CD4-positive, alpha-beta T cell (primary cell): ENCODE measurements at regions not wholly inside any gene's neighbourhood (a gene's known extent, or its start where the extent isn't known, plus 50 kb on each side); places are given as distances from the start of the nearest gene placed in this dataset.

Source experiments
- ATAC-seq: fragments of 200-7000 bp; cut with Tn5 transposase; one replicate; pipeline ENCODE4 v1.10.0; 2022; ENCODE audit warnings: mild to moderate bottlenecking; ENCODE audit not compliant: poor library complexity
- CTCF ChIA-PET: fragments of 350-600 bp; sonication (Branson Sonifier 250); formaldehyde crosslinking; loops from one replicate; lab custom pipeline; 2021; ENCODE audit warnings: antibody characterized with exemption, inconsistent platforms; lab: Charles Lee
- POLR2A ChIA-PET: fragments of 350-600 bp; sonication (Branson Sonifier 250); formaldehyde crosslinking; loops from one replicate; lab custom pipeline; 2021; ENCODE audit warnings: antibody characterized with exemption, inconsistent platforms; lab: Charles Lee
- DNase-seq, 14 experiments: peaks; one replicate each; pipeline ENCODE4 v3.0.0-alpha.2; 2013 to 2020; ENCODE audit warnings: mixed read lengths in 2 of 14
- H3K27ac ChIP-seq, 2 donors: one replicate each; pipeline versions ENCODE4 v1.5.1 to v1.7.0; 2013; ENCODE audit warnings: low read length in 2 of 2, low read depth in 1 of 2, mild to moderate bottlenecking in 1 of 2
- H3K27me3 ChIP-seq, 2 experiments: 1 replicate in 1 of 2; 2 replicates in 1 of 2; pipeline versions ENCODE4 v1.6.1 to v1.7.0; 2013; ENCODE audit warnings: low read length in 2 of 2, control low read depth in 1 of 2, mild to moderate bottlenecking in 1 of 2, moderate library complexity in 1 of 2; ENCODE audit not compliant: insufficient read depth in 2 of 2, control insufficient read depth in 1 of 2
- H3K36me3 ChIP-seq: one replicate; pipeline ENCODE4 v1.6.1; 2013; ENCODE audit warnings: low read length, control low read depth; ENCODE audit not compliant: insufficient read depth
- H3K4me1 ChIP-seq: one replicate; pipeline ENCODE4 v1.6.1; 2013; ENCODE audit warnings: low read length, control low read depth; ENCODE audit not compliant: insufficient read depth
- H3K4me3 ChIP-seq: one replicate; pipeline ENCODE4 v1.5.1; 2013; ENCODE audit warnings: mild to moderate bottlenecking, low read length, moderate library complexity
- H3K9me3 ChIP-seq, 2 experiments: 1 replicate in 1 of 2; 2 replicates in 1 of 2; pipeline versions ENCODE4 v1.6.1 to v1.7.0; 2013; ENCODE audit warnings: low read length in 2 of 2, mild to moderate bottlenecking in 2 of 2, control low read depth in 1 of 2, moderate library complexity in 1 of 2; ENCODE audit not compliant: control insufficient read depth in 1 of 2, insufficient read depth in 1 of 2
- H3K27ac Mint-ChIP-seq: one replicate; pipeline ENCODE4 v1.8.0; 2020; ENCODE audit warnings: mixed read lengths
- H3K27me3 Mint-ChIP-seq: one replicate; pipeline ENCODE4 v1.8.0; 2021; ENCODE audit warnings: mixed read lengths
- H3K36me3 Mint-ChIP-seq: one replicate; pipeline ENCODE4 v1.8.0; 2021; ENCODE audit warnings: low read depth, mixed read lengths
- H3K4me1 Mint-ChIP-seq: one replicate; pipeline ENCODE4 v1.8.0; 2021; ENCODE audit warnings: low read depth, mixed read lengths
- H3K4me3 Mint-ChIP-seq: one replicate; pipeline ENCODE4 v1.8.0; 2020; ENCODE audit warnings: mild to moderate bottlenecking, mixed read lengths
- H3K9me3 Mint-ChIP-seq: one replicate; pipeline ENCODE4 v1.8.0; 2020; ENCODE audit warnings: mixed read lengths
- CTCF ChIP-seq: fragments of 200-600 bp; IDR thresholded peaks from one replicate; pipeline ENCODE4 v1.8.0; 2022; ENCODE audit warnings: antibody characterized with exemption, mild to moderate bottlenecking
- intact Hi-C, 2 experiments: fragments of 100-400 bp; cut with DNase I in 1 of 2; cut with micrococcal nuclease in 1 of 2; formaldehyde crosslinking; loops; one replicate each; pipeline versions ENCODE4 v1.15.1 to v1.9.0; 2023 to 2025; cut with DNase I, micrococcal nuclease

DNA sequence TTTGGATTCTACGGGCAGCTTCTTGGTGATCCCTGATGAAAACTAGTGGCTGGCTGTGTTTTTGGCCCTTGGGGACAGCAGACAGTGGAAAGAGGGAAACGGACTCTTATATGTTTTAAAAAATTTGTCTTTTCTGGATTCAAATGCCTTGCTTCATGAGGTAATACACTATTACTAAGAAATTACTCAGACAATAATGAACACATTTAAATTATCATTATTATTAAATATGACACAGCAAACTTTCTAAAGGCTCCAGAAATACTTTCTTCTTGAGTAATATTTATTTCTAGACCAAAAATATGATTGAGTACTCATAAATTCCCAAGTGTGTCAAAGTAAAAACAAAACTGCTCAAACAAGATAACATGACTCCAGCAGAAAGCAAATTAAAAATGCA is 520.7 kb upstream of the AADAT start:
- Mint-ChIP-seq H3K4me1 (no peaks in the 10 kb centered on the region), H3K4me3 (no peak overlapping the region), H3K36me3 (no peaks in the 10 kb centered on the region), H3K27me3 (no peaks in the 10 kb centered on the region), H3K9me3 (peaks cover 12% of the 10 kb centered on the region), H3K27ac (no peak overlapping the region)
- peaks cover 0 to 3% of the 10 kb centered on the region in 2 experiments for H3K9me3 ChIP-seq
- intact Hi-C loops: no loop called here
- H3K27ac ChIP-seq: no peak overlapping the region
- DNase-seq (no peak), ATAC-seq (no peak)
- no peaks in the 10 kb centered on the region for H3K4me1 ChIP-seq
- H3K4me3 ChIP-seq: no peak overlapping the region
- TF ChIP-seq CTCF: no peak
- no peaks in the 10 kb centered on the region for H3K36me3 ChIP-seq
- H3K27me3 ChIP-seq: no peaks in the 10 kb centered on the region
- ChIA-PET CTCF (no interaction called here), POLR2A (no interaction called here)

DNA sequence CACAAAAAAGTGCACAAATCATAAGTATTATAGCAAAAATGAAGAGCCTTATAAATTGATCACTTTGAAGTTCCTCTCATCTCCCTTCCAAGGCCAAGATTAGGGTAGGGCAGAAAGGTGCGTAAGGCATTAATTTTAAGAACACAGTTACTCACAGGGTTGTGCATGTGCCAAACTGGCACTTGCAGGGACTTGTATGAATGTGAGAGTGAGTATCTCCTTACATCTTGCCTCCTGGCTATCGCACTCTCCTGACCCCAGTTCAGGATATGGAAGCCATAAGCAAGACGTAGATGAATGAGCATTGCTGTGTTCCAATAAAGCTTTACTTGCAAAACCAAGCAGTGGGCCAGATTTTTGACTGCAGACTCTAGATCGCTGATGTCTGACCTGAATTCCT is 510.1 kb upstream of the AADAT start:
- H3K9me3 Mint-ChIP-seq: peaks cover 6% of the 10 kb centered on the region
- Histone ChIP-seq H3K9me3 (no peaks in the 10 kb centered on the region), H3K4me1 (no peaks in the 10 kb centered on the region), H3K4me3 (no peak overlapping the region), H3K27ac (no peak overlapping the region), H3K36me3 (no peaks in the 10 kb centered on the region), H3K27me3 (no peaks in the 10 kb centered on the region)
- no peak for DNase-seq
- no peaks in the 10 kb centered on the region for H3K36me3 Mint-ChIP-seq
- no peak for ATAC-seq
- CTCF ChIA-PET: no interaction called here
- H3K27me3 Mint-ChIP-seq: no peaks in the 10 kb centered on the region
- TF ChIP-seq CTCF: no peak
- POLR2A ChIA-PET: interaction anchor here (0.5 to 0.6 kb wide), 2 partner anchors 68 to 125 kb away, joined by 3 to 4 read pairs; no protein-coding TSS in a partner anchor
- H3K4me3 Mint-ChIP-seq: no peak overlapping the region
- H3K4me1 Mint-ChIP-seq: no peaks in the 10 kb centered on the region
- intact Hi-C loops: no loop called here
- H3K27ac Mint-ChIP-seq: no peak overlapping the region

GRCh38 chr4:170591076-170591475 is 501.3 kb upstream of the AADAT start:
- Histone ChIP-seq H3K4me1 (no peaks in the 10 kb centered on the region), H3K27ac (no peak overlapping the region), H3K9me3 (peaks cover 0 to 4% of the 10 kb centered on the region in 2 experiments), H3K36me3 (no peaks in the 10 kb centered on the region), H3K4me3 (no peak overlapping the region), H3K27me3 (no peaks in the 10 kb centered on the region)
- Mint-ChIP-seq H3K27me3 (no peaks in the 10 kb centered on the region), H3K27ac (no peak overlapping the region), H3K4me1 (no peaks in the 10 kb centered on the region), H3K4me3 (no peak overlapping the region), H3K9me3 (peaks cover 3% of the 10 kb centered on the region), H3K36me3 (no peaks in the 10 kb centered on the region)
- DNase-seq: no peak
- TF ChIP-seq CTCF: no peak
- no peak for ATAC-seq
- intact Hi-C loops: no loop called here
- CTCF ChIA-PET: no interaction called here
- POLR2A ChIA-PET: no interaction called here
